H9 (cell line): ENCODE measurements at regions not wholly inside any gene's neighbourhood (a gene's known extent, or its start where the extent isn't known, plus 50 kb on each side); places are given as distances from the start of the nearest gene placed in this dataset.

ENCODE experiments used
- DNase-seq: peaks from one replicate; pipeline ENCODE4 v3.0.0-alpha.2; 2017
- H2AFZ ChIP-seq: one replicate; pipeline ENCODE4 v1.6.1; 2013; ENCODE audit warnings: mild to moderate bottlenecking, low read length, control low read depth, moderate library complexity
- H2AK5ac ChIP-seq: 2 replicates; pipeline ENCODE4 v1.6.1; 2013; ENCODE audit warnings: low read length, control low read depth, mixed read lengths; ENCODE audit not compliant: insufficient read length
- H2BK120ac ChIP-seq: one replicate; pipeline ENCODE4 v1.6.1; 2013; ENCODE audit warnings: low read depth, mild to moderate bottlenecking, low read length, control low read depth, inconsistent platforms; ENCODE audit not compliant: poor library complexity, severe bottlenecking
- H2BK12ac ChIP-seq: 2 replicates; pipeline ENCODE4 v1.6.1; 2013; ENCODE audit warnings: low read length, control low read depth, mixed read lengths, low read depth; ENCODE audit not compliant: insufficient read length
- H2BK15ac ChIP-seq: 2 replicates; pipeline ENCODE4 v1.6.1; 2013; ENCODE audit warnings: low read depth, low read length, control low read depth
- H2BK20ac ChIP-seq: one replicate; pipeline ENCODE4 v1.6.1; 2013; ENCODE audit warnings: low read depth, mild to moderate bottlenecking, low read length, control low read depth, inconsistent platforms; ENCODE audit not compliant: poor library complexity, severe bottlenecking
- H2BK5ac ChIP-seq: 2 replicates; pipeline ENCODE4 v1.6.1; 2013; ENCODE audit warnings: low read length, control low read depth, mixed read lengths; ENCODE audit not compliant: insufficient read length
- H3K14ac ChIP-seq: 2 replicates; pipeline ENCODE4 v1.6.1; 2013; ENCODE audit warnings: low read length, control low read depth; ENCODE audit not compliant: insufficient read depth
- H3K18ac ChIP-seq: 2 replicates; pipeline ENCODE4 v1.6.1; 2013; ENCODE audit warnings: low read depth, mild to moderate bottlenecking, mixed read lengths, low read length, control low read depth; ENCODE audit not compliant: insufficient read length
- H3K23ac ChIP-seq: 2 replicates; pipeline ENCODE4 v1.6.1; 2013; ENCODE audit warnings: low read length, control low read depth, mixed read lengths, low read depth; ENCODE audit not compliant: insufficient read length
- H3K23me2 ChIP-seq: 2 replicates; pipeline ENCODE4 v1.6.1; 2013; ENCODE audit warnings: low read depth, mild to moderate bottlenecking, mixed read lengths, low read length, control low read depth; ENCODE audit not compliant: insufficient read length, poor library complexity, severe bottlenecking
- H3K27ac ChIP-seq: 2 replicates; pipeline ENCODE4 v1.5.1; 2013; ENCODE audit warnings: low read length, control low read depth, mixed read lengths, low read depth; ENCODE audit not compliant: insufficient read length
- H3K27me3 ChIP-seq: 2 replicates; pipeline ENCODE4 v1.6.1; 2013; ENCODE audit warnings: low read length, control low read depth, inconsistent platforms; ENCODE audit not compliant: insufficient read depth
- H3K4ac ChIP-seq: 2 replicates; pipeline ENCODE4 v1.6.1; 2013; ENCODE audit warnings: low read depth, mild to moderate bottlenecking, control low read depth, inconsistent platforms, low read length, moderate library complexity
- H3K4me1 ChIP-seq: 2 replicates; pipeline ENCODE4 v1.6.1; 2013; ENCODE audit warnings: low read length, control low read depth, inconsistent platforms; ENCODE audit not compliant: insufficient read depth
- H3K4me2 ChIP-seq: 2 replicates; pipeline ENCODE4 v1.6.1; 2013; ENCODE audit warnings: low read length, control low read depth, mixed read lengths; ENCODE audit not compliant: insufficient read length, insufficient read depth
- H3K56ac ChIP-seq: 2 replicates; pipeline ENCODE4 v1.6.1; 2013; ENCODE audit warnings: low read depth, mild to moderate bottlenecking, mixed read lengths, low read length, control low read depth; ENCODE audit not compliant: insufficient read length
- H3K79me1 ChIP-seq: 2 replicates; pipeline ENCODE4 v1.6.1; 2013; ENCODE audit warnings: low read depth, mild to moderate bottlenecking, moderate library complexity, low read length, control low read depth, inconsistent platforms; ENCODE audit not compliant: insufficient read depth, poor library complexity, severe bottlenecking
- H3K79me2 ChIP-seq: 2 replicates; pipeline ENCODE4 v1.6.1; 2013; ENCODE audit warnings: low read length, control low read depth, inconsistent platforms; ENCODE audit not compliant: insufficient read depth
- H3K9ac ChIP-seq: 2 replicates; pipeline ENCODE4 v1.6.1; 2013; ENCODE audit warnings: low read length, control low read depth, mixed read lengths; ENCODE audit not compliant: insufficient read length; ENCODE audit errors: extremely low read depth
- H3K9me3 ChIP-seq: one replicate; pipeline ENCODE4 v1.6.1; 2013; ENCODE audit warnings: low read depth, low read length, inconsistent platforms; ENCODE audit not compliant: control insufficient read depth
- H3T11ph ChIP-seq: one replicate; pipeline ENCODE4 v1.6.1; 2013; ENCODE audit warnings: mild to moderate bottlenecking, low read length, control low read depth, inconsistent platforms
- H4K20me1 ChIP-seq: one replicate; pipeline ENCODE4 v1.6.1; 2013; ENCODE audit not compliant: control insufficient read depth, insufficient read length, insufficient read depth
- H4K5ac ChIP-seq: 2 replicates; pipeline ENCODE4 v1.6.1; 2013; ENCODE audit warnings: low read depth, mild to moderate bottlenecking, mixed read lengths, low read length, control low read depth; ENCODE audit not compliant: insufficient read length
- H4K8ac ChIP-seq: replicated peaks from 2 replicates; pipeline ENCODE4 v1.6.1; 2013; ENCODE audit warnings: low read length, control low read depth, mixed read lengths, low read depth; ENCODE audit not compliant: insufficient read length
- H4K91ac ChIP-seq: 2 replicates; pipeline ENCODE4 v1.6.1; 2013; ENCODE audit warnings: low read depth, mild to moderate bottlenecking, moderate library complexity, mixed read lengths, low read length, control low read depth; ENCODE audit not compliant: insufficient read length
- H3K27ac Mint-ChIP-seq, 3 experiments: 2 replicates in 2 of 3; 3 replicates in 1 of 3; pipeline ENCODE4 v1.8.0; 2020 to 2021; ENCODE audit warnings: mixed read lengths in 3 of 3, mild to moderate bottlenecking in 1 of 3, moderate library complexity in 1 of 3
- H3K27me3 Mint-ChIP-seq: 2 replicates; pipeline ENCODE4 v1.8.0; 2021; ENCODE audit warnings: low read depth, mild to moderate bottlenecking, moderate library complexity, mixed read lengths
- H3K36me3 Mint-ChIP-seq, 3 experiments: 2 replicates in 2 of 3; 3 replicates in 1 of 3; pipeline ENCODE4 v1.8.0; 2020 to 2021; ENCODE audit warnings: low read depth in 3 of 3, mixed read lengths in 3 of 3; ENCODE audit not compliant: insufficient read depth in 1 of 3
- H3K4me1 Mint-ChIP-seq, 2 experiments: 2 replicates each; pipeline ENCODE4 v1.8.0; 2020; ENCODE audit warnings: mixed read lengths in 2 of 2
- H3K4me3 Mint-ChIP-seq, 2 experiments: 2 replicates in 1 of 2; 3 replicates in 1 of 2; pipeline ENCODE4 v1.8.0; 2020 to 2021; ENCODE audit warnings: mild to moderate bottlenecking in 2 of 2, mixed read lengths in 2 of 2, moderate library complexity in 1 of 2
- H3K9me3 Mint-ChIP-seq, 2 experiments: 2 replicates in 1 of 2; 3 replicates in 1 of 2; pipeline ENCODE4 v1.8.0; 2020; ENCODE audit warnings: mild to moderate bottlenecking in 2 of 2, mixed read lengths in 2 of 2, moderate library complexity in 1 of 2
- WGBS: extraction: QIAGEN DNeasy Blood & Tissue Kit; methylation state at CpG from one replicate; pipeline ENCODE4 v1.1.7; 2013; ENCODE audit warnings: missing lambda C conversion rate, low lambda C conversion rate, mixed read lengths; ENCODE audit not compliant: insufficient read length; ENCODE audit errors: extremely low coverage; 5-methylcytosine and 5-hydroxymethylcytosine counted together
- TF ChIP-seq, protein P1 (sequence below): fragments of 200-600 bp; sonication (generic); conservative IDR thresholded peaks from 3 replicates; pipeline ENCODE4 v1.8.0; 2021; ENCODE audit warnings: antibody characterized with exemption, mild to moderate bottlenecking

DNA sequence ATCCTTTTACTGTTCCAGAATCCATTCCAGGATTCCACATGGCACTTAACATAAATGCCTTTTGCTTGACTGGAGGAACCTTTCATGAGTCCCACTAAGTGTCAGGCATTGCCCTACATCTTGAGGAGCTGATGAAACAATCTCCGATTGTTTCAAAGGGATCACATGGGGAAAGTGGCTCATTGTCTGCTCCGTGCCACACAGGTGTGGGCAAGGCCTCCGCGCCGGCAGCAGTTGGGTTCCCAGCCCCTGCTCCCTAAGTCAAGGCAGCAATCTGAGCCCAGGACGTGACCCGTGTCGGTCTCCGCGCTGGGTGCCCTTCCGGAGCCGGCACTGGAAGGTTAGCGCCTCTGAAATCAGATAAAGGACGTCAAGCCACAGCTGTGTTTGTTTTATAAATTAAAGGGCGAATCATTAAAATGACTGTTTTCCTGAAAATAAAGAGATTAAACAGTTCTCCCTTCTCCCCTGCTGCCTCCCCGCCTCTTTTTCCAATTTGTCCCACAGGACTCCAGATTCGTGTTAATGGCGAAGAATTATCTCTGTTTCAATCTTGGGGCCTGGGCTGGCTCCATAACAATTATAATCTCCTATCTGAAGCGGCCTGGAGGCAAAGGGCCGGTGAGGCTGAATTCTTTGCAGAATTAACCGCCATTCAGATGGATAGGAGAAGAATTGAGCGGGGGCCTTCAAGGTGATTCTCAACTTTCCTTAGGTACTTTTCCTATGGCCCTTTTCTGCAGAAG lies 84.3 kb upstream of the FZD7 start:
- no peak overlapping the region for H4K5ac ChIP-seq
- peak overlapping the region; percentile 6 for H3K18ac ChIP-seq
- no peak overlapping the region for H3K4me2 ChIP-seq
- WGBS, result no CpG with 5 or more reads among the region's 22 CpGs
- no peaks in the 10 kb centered on the region for H3K27me3 ChIP-seq
- no peak overlapping the region for H3T11ph ChIP-seq
- no peak overlapping the region for H2BK12ac ChIP-seq
- H2AFZ ChIP-seq, result no peak overlapping the region
- no peaks in the 10 kb centered on the region for H3K9me3 ChIP-seq
- no peak overlapping the region for H2BK5ac ChIP-seq
- TF ChIP-seq, protein P1, sequence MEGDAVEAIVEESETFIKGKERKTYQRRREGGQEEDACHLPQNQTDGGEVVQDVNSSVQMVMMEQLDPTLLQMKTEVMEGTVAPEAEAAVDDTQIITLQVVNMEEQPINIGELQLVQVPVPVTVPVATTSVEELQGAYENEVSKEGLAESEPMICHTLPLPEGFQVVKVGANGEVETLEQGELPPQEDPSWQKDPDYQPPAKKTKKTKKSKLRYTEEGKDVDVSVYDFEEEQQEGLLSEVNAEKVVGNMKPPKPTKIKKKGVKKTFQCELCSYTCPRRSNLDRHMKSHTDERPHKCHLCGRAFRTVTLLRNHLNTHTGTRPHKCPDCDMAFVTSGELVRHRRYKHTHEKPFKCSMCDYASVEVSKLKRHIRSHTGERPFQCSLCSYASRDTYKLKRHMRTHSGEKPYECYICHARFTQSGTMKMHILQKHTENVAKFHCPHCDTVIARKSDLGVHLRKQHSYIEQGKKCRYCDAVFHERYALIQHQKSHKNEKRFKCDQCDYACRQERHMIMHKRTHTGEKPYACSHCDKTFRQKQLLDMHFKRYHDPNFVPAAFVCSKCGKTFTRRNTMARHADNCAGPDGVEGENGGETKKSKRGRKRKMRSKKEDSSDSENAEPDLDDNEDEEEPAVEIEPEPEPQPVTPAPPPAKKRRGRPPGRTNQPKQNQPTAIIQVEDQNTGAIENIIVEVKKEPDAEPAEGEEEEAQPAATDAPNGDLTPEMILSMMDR, result no peak
- H3K23me2 ChIP-seq, result no peaks in the 10 kb centered on the region
- Mint-ChIP-seq H3K4me1 (peaks cover 68 to 70% of the 10 kb centered on the region in 2 experiments), H3K27ac (peak overlapping the region; percentile 94 to 98 (median 96)), H3K9me3 (no peaks in the 10 kb centered on the region), H3K4me3 (peak overlapping the region; percentile 26 to 52; a peak in 4 of 5 replicates), H3K36me3 (peaks cover 0 to 11% (median 4%) of the 10 kb centered on the region in 3 experiments; a peak in 4 of 7 replicates), H3K27me3 (no peaks in the 10 kb centered on the region)
- H4K8ac ChIP-seq, result no peak overlapping the region
- no peak overlapping the region for H2AK5ac ChIP-seq
- H3K27ac ChIP-seq, result peak overlapping the region; percentile 13
- peak; percentile 65 for DNase-seq
- no peak overlapping the region for H3K9ac ChIP-seq
- H3K56ac ChIP-seq, result no peak overlapping the region
- H3K4me1 ChIP-seq, result peaks cover 5% of the 10 kb centered on the region; the same call in 1 of the 2 replicates
- H3K23ac ChIP-seq, result no peak overlapping the region
- no peak overlapping the region for H2BK20ac ChIP-seq
- H2BK120ac ChIP-seq, result no peak overlapping the region
- no peaks in the 10 kb centered on the region for H3K79me1 ChIP-seq
- H3K79me2 ChIP-seq, result no peaks in the 10 kb centered on the region
- no peak overlapping the region for H4K91ac ChIP-seq
- peak overlapping the region; percentile 53; the same call in 1 of the 2 replicates for H3K14ac ChIP-seq
- no peaks in the 10 kb centered on the region for H4K20me1 ChIP-seq
- H3K4ac ChIP-seq, result no peak overlapping the region
- H2BK15ac ChIP-seq, result no peak overlapping the region
